H1 (cell line): ENCODE measurements at regions not wholly inside any gene's neighbourhood (a gene's known extent, or its start where the extent isn't known, plus 50 kb on each side); places are given as distances from the start of the nearest gene placed in this dataset.

Experiments
- BACH1 ChIP-seq: IDR thresholded peaks from 2 replicates; pipeline ENCODE4 v1.6.1; 2012; ENCODE audit warnings: low read length, improper control_type of control experiment
- CBX5 ChIP-seq: fragments of 300-800, 300-1000 bp; sonication (generic); IDR thresholded peaks from 2 replicates; pipeline ENCODE4 v1.7.1; 2016; ENCODE audit warnings: antibody characterized with exemption, low read length, low read depth
- CEBPB ChIP-seq: IDR thresholded peaks from 2 replicates; pipeline ENCODE4 v1.6.1; 2012; ENCODE audit warnings: low read depth, low read length
- CTCF ChIP-seq, 3 experiments: IDR thresholded peaks; 1 replicate in 2 of 3; 2 replicates in 1 of 3; pipeline versions ENCODE4 v1.5.1 to v1.6.1; 2011; ENCODE audit warnings: low read length in 3 of 3, mild to moderate bottlenecking in 3 of 3, inconsistent platforms in 2 of 3, low read depth in 1 of 3, moderate library complexity in 1 of 3; ENCODE audit not compliant: insufficient read depth in 1 of 3; ENCODE audit errors: control extremely low read depth in 1 of 3
- EZH2 ChIP-seq: fragments of 200-600 bp; sonication (generic); IDR thresholded peaks from 2 replicates; pipeline ENCODE4 v1.7.1; 2012; ENCODE audit warnings: low read depth, mild to moderate bottlenecking, moderate library complexity, low read length, inconsistent platforms; ENCODE audit not compliant: severe bottlenecking
- FOSL1 ChIP-seq: IDR thresholded peaks from 2 replicates; pipeline ENCODE4 v1.6.1; 2011; ENCODE audit warnings: mild to moderate bottlenecking, low read depth, low read length, moderate library complexity; ENCODE audit not compliant: insufficient read depth
- GABPA ChIP-seq: IDR thresholded peaks from 2 replicates; pipeline ENCODE4 v1.6.1; 2011; ENCODE audit warnings: mild to moderate bottlenecking, low read length, moderate library complexity, borderline replicate concordance; ENCODE audit not compliant: insufficient read depth
- JUND ChIP-seq: IDR thresholded peaks from 2 replicates; pipeline ENCODE4 v1.6.1; 2011; ENCODE audit warnings: mild to moderate bottlenecking, improper control_type of control experiment, low read length
- KDM5A ChIP-seq: fragments of 200-600 bp; IDR thresholded peaks from 2 replicates; pipeline ENCODE4 v1.7.1; 2012; ENCODE audit warnings: mild to moderate bottlenecking, low read length, inconsistent platforms, mixed read lengths
- MAFK ChIP-seq: IDR thresholded peaks from 2 replicates; pipeline ENCODE4 v1.6.1; 2012; ENCODE audit warnings: low read depth, mild to moderate bottlenecking, improper control_type of control experiment, low read length
- NRF1 ChIP-seq: IDR thresholded peaks from 2 replicates; pipeline ENCODE4 v1.6.1; 2011; ENCODE audit warnings: mild to moderate bottlenecking, low read depth, low read length, improper control_type of control experiment
- POLR2A ChIP-seq, 2 experiments: IDR thresholded peaks; 1 replicate in 1 of 2; 2 replicates in 1 of 2; pipeline ENCODE4 v1.6.1; 2011; ENCODE audit warnings: low read depth in 2 of 2, low read length in 2 of 2, mild to moderate bottlenecking in 2 of 2; ENCODE audit errors: control extremely low read depth in 1 of 2
- USF2 ChIP-seq: IDR thresholded peaks from 2 replicates; pipeline ENCODE4 v1.6.1; 2011; ENCODE audit warnings: low read length, improper control_type of control experiment

DNA sequence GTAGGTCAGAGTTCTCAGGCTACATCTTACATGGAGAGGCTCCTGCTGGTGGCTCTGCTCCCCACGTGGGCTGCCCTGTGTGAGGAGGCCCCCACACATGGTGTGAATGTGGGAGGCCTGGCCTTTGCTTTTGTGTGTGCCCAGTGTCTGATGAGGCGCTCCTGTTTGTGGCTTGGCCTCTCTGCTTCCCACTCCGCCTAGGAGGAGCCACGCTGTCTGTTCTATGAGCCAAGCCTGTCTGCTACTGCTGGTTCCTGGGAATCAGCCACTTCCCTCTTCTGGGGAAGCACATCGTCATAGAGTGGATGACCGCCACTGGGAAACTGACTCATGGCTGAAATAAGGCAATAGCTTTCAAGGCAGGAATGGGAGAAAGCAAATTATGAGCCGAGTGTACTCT is 87.1 kb downstream of the CYP26A1 start:
- TF ChIP-seq EZH2 = no peak
- TF ChIP-seq CBX5 = no peak
- no peak for TF ChIP-seq USF2
- TF ChIP-seq NRF1 = no peak
- no peak for TF ChIP-seq CTCF (IDR thresholded peaks at IDR 0.05; ENCODE audit: control extremely low read depth in 1 of 3, insufficient read depth in 1 of 3, low read depth in 1 of 3, low read length in 3 of 3)
- TF ChIP-seq FOSL1 = no peak
- no peak for TF ChIP-seq BACH1
- TF ChIP-seq CEBPB = no peak
- TF ChIP-seq JUND = no peak
- TF ChIP-seq MAFK = no peak
- no peak for TF ChIP-seq POLR2A (IDR thresholded peaks at IDR 0.05; ENCODE audit: control extremely low read depth in 1 of 2, low read depth in 2 of 2, low read length in 2 of 2)
- TF ChIP-seq KDM5A = no peak
- no peak for TF ChIP-seq GABPA
